ENCODE measurements at regions not wholly inside any gene's neighbourhood (a gene's known extent, or its start where the extent isn't known, plus 50 kb on each side); places are given as distances from the start of the nearest gene placed in this dataset.

GRCh38 chr3:106140431-106140830 lies 271.6 kb upstream of the CBLB start:
- TF ChIP-seq, protein P1, sequence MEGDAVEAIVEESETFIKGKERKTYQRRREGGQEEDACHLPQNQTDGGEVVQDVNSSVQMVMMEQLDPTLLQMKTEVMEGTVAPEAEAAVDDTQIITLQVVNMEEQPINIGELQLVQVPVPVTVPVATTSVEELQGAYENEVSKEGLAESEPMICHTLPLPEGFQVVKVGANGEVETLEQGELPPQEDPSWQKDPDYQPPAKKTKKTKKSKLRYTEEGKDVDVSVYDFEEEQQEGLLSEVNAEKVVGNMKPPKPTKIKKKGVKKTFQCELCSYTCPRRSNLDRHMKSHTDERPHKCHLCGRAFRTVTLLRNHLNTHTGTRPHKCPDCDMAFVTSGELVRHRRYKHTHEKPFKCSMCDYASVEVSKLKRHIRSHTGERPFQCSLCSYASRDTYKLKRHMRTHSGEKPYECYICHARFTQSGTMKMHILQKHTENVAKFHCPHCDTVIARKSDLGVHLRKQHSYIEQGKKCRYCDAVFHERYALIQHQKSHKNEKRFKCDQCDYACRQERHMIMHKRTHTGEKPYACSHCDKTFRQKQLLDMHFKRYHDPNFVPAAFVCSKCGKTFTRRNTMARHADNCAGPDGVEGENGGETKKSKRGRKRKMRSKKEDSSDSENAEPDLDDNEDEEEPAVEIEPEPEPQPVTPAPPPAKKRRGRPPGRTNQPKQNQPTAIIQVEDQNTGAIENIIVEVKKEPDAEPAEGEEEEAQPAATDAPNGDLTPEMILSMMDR (IDR thresholded peaks at IDR 0.05; ENCODE audit: low read depth, low read length): no peak
- no peak for TF ChIP-seq EZH2phosphoT487 (IDR thresholded peaks at IDR 0.05; ENCODE audit: low read depth)
